HG02970 (cell line): ENCODE measurements at regions not wholly inside any gene's neighbourhood (a gene's known extent, or its start where the extent isn't known, plus 50 kb on each side); places are given as distances from the start of the nearest gene placed in this dataset.
"Not testable (repeated sequence)": the region's sequence is repeated elsewhere in the genome, so short reads cannot be mapped to it uniquely, and the experiment has no call there.

ENCODE experiments used
- ATAC-seq: cut with Tn5 transposase; IDR thresholded peaks from one replicate; pipeline ENCODE4 v1.9.1; 2021; ENCODE audit warnings: mild to moderate bottlenecking, moderate library complexity, moderate number of reproducible peaks; ENCODE audit not compliant: unreplicated experiment, low FRiP score

GRCh38 chr15:35211240-35211902 is 126.3 kb upstream of the NANOGP8 start:
- no peak for ATAC-seq

GRCh38 chr15:35210370-35210769 is 125.3 kb upstream of the NANOGP8 start:
- ATAC-seq, result no peak

GRCh38 chr15:35209838-35210237 is 124.7 kb upstream of the NANOGP8 start:
- no peak for ATAC-seq

- ATAC-seq, result no peak
Observed at GRCh38 chr15:35208353-35208752, 123.3 kb upstream of the NANOGP8 start.

GRCh38 chr15:35206060-35206675 is 121.1 kb upstream of the NANOGP8 start:
- ATAC-seq, result no peak

GRCh38 chr15:35198197-35198596 is 113.1 kb upstream of the NANOGP8 start:
- no peak for ATAC-seq

- ATAC-seq, result no peak
Observed at GRCh38 chr15:35197754-35198153, 112.7 kb upstream of the NANOGP8 start.

GRCh38 chr15:35197306-35197705 is 112.2 kb upstream of the NANOGP8 start:
- ATAC-seq, result no peak

GRCh38 chr15:35196273-35196672 is 111.2 kb upstream of the NANOGP8 start:
- ATAC-seq, result no peak

- ATAC-seq, result no peak
Observed at GRCh38 chr15:35195649-35196048, 110.6 kb upstream of the NANOGP8 start.

GRCh38 chr15:35195031-35195430 is 109.9 kb upstream of the NANOGP8 start:
- ATAC-seq, result no peak

GRCh38 chr15:35194296-35194695 is 109.2 kb upstream of the NANOGP8 start:
- ATAC-seq, result no peak

GRCh38 chr15:35191783-35192182 is 106.7 kb upstream of the NANOGP8 start:
- ATAC-seq, result no peak

GRCh38 chr15:35186346-35186745 is 101.3 kb upstream of the NANOGP8 start:
- no peak for ATAC-seq

- no peak for ATAC-seq
Observed at GRCh38 chr15:35184646-35185045, 99.6 kb upstream of the NANOGP8 start.

- peak; percentile 63 for ATAC-seq
Observed at GRCh38 chr15:35182841-35183479, 97.9 kb upstream of the NANOGP8 start.

GRCh38 chr15:35181538-35181937 is 96.4 kb upstream of the NANOGP8 start:
- ATAC-seq, result no peak

- ATAC-seq, result no peak
Observed at GRCh38 chr15:35179739-35180138, 94.6 kb upstream of the NANOGP8 start.

- not testable (repeated sequence) for ATAC-seq
Observed at GRCh38 chr15:35178186-35178585, 93.1 kb upstream of the NANOGP8 start.

- ATAC-seq, result no peak
Observed at GRCh38 chr15:35174948-35175347, 89.9 kb upstream of the NANOGP8 start.

- ATAC-seq, result no peak
Observed at GRCh38 chr15:35173444-35174118, 88.5 kb upstream of the NANOGP8 start.
